GM10266 (cell line): ENCODE measurements at regions not wholly inside any gene's neighbourhood (a gene's known extent, or its start where the extent isn't known, plus 50 kb on each side); places are given as distances from the start of the nearest gene placed in this dataset.

Experiments used
- DNase-seq: peaks from one replicate; pipeline ENCODE4 v3.0.0; 2012; ENCODE audit errors: extremely low spot score
- TF ChIP-seq, protein P1 (sequence below): IDR thresholded peaks from 2 replicates; pipeline ENCODE4 v1.5.1; 2012; ENCODE audit warnings: mild to moderate bottlenecking, low read depth; ENCODE audit not compliant: control insufficient read depth, insufficient read depth; ENCODE audit errors: missing control alignments

DNA sequence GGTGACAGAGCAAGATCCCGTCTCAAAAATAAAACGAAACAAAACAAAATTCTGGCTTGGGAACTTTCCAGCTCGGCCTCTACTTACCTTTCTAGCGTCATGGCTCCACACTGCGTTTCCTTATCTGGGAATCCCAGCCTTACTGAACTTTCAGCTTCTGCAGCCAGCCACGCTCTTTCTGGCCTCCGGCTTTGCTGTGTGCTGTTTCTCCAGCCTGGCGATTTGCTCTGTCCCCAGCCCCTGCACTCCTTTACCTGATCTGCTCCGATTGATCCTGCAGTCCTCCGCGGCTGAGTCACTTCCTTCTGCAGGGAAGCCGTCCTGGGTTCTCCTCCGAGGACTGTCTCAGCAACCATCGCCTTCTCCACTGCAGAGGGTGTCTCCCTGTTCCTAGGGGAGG is 71.0 kb upstream of the FAM171A1 start:
- TF ChIP-seq, protein P1, sequence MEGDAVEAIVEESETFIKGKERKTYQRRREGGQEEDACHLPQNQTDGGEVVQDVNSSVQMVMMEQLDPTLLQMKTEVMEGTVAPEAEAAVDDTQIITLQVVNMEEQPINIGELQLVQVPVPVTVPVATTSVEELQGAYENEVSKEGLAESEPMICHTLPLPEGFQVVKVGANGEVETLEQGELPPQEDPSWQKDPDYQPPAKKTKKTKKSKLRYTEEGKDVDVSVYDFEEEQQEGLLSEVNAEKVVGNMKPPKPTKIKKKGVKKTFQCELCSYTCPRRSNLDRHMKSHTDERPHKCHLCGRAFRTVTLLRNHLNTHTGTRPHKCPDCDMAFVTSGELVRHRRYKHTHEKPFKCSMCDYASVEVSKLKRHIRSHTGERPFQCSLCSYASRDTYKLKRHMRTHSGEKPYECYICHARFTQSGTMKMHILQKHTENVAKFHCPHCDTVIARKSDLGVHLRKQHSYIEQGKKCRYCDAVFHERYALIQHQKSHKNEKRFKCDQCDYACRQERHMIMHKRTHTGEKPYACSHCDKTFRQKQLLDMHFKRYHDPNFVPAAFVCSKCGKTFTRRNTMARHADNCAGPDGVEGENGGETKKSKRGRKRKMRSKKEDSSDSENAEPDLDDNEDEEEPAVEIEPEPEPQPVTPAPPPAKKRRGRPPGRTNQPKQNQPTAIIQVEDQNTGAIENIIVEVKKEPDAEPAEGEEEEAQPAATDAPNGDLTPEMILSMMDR, result no peak
- DNase-seq, result no peak

DNA sequence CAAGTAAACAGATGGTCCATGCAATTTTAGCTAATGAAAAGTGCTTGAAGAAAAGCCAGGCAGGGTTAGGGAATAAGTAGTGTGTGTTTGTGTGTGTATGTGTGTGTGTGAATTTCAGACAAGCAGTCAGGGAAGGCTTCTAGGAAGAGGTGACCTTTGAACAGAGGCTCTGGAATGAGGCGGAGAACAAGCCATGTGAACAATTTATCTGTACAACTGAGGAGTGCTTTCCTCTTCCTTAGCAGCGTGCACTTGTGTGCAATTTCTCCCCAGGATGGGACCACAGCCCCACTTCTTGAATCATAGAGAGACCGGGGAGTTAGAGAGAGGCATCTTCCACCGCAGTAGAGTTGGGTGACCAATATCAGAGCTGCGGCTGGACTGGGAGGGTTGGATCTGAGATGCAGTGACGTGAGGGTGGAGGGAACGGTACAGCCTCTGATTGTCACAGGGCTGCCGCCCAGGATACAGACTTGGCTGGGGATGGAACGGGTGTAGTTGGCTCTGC is 69.2 kb upstream of the FAM171A1 start:
- no peak for DNase-seq
- TF ChIP-seq, protein P1, result no peak

DNA sequence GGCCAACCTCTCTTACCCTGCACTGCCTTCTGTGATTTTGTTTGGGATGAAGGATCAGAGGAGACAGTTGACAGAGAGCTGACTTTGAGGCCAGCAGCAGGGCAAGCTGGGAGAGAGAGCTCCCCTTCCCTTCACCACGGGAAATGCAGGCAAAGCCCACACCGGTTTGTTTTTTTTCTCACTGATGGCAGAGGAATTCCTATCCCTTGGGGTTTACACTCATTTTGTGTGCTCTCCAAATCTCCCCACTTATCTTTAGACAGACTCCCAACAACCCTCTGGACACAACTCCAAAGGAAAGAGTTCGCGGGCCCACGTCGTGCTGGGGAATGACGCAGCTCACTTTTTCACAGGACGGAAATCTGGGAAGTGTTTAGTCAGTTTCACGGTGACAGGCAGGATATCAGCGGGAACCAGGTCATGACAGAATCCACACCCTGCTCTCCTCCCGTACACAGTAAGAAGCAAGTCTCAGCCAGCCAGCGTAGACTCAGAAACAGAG is 68.3 kb upstream of the FAM171A1 start:
- DNase-seq, result no peak

DNA sequence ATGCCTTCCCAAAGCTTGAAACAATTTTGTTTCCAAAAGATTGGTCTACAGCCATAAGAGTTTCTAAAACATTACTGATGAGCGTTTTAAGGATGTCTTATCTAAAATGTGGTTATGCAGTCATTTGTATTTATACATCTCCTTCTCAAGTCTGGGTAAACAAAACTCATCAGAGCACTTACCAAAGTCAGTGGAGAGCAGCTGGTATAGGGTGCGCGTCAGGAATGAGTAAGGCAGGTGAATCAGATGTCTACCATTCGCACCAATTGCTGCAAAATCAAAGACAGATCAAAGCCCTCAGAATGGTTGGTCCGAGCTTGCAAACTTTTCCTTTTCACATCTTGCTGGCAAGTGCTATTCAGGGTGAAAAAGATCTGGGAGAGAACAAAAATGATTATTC is 65.6 kb upstream of the FAM171A1 start:
- TF ChIP-seq, protein P1, result no peak
- no peak for DNase-seq

More for the DNA sequence above, 68.3 kb upstream of the FAM171A1 start:
- TF ChIP-seq, protein P1, result no peak

DNA sequence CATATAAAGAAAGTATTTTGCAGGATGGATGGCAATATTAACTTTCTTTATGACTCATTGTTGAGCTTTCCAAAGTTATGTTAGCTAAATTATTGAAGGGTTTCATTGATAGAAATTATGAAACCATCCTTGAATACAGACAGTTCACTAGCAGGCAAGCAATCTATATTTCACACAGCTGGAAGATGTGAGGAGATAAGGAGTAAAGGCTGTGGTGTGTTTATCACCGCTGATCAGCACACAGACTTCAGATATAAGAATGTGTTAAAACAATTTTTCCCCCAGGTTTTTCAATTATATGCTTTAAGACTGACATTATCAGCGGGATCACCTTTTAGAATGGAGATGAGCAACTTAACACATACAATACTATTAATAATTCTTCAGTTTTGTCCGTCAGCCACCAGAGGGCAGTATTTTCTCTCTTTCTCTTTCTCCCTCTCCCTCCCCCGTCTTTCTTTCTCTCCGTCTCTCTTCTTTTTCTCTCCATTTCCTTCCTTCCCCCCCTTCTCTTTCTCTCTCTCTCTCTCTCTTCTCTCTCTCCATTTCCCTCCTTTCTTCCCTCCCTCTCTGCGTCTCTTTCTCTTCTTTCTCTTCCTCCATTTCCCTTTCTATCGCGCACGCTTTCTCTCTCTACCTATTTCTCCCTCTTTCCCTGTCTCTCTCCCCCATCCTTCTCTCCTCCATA is 62.9 kb upstream of the FAM171A1 start:
- TF ChIP-seq, protein P1, result peak; percentile 61
- peak; percentile 64 for DNase-seq

DNA sequence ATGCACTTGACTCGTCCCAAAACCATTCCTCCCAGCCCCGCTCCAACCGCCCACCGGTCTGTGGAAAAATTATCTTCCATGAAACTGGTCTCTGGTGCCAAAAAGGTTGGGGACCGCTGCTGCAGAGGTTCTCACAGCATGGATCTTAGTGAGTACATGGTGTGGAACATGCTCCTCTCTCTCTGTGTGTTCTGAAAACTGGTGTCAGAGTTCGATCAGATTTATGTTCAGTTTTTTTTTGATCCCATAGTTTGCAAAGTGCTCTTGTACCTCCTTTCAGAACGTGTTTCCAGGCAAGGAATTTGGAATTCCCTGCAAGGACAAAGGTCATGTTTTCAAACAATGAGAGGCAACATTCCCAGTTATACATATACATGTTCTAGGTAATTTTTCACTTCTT is 61.2 kb upstream of the FAM171A1 start:
- TF ChIP-seq, protein P1, result no peak

More for the DNA sequence above, 61.2 kb upstream of the FAM171A1 start:
- DNase-seq, result no peak
